GM23338 (cell line): ENCODE measurements at regions not wholly inside any gene's neighbourhood (a gene's known extent, or its start where the extent isn't known, plus 50 kb on each side); places are given as distances from the start of the nearest gene placed in this dataset.

Experiments
- CREB1 ChIP-seq: fragments of 250-450 bp; sonication (Bioruptor Pico); IDR thresholded peaks from 2 replicates; pipeline ENCODE4 v1.5.0; 2020; ENCODE audit warnings: low read depth, mild to moderate bottlenecking, moderate library complexity
- EZH2 ChIP-seq: fragments of 200-600 bp; sonication (generic); IDR thresholded peaks from one replicate; pipeline ENCODE4 v1.8.0; 2017; ENCODE audit warnings: antibody characterized with exemption, mild to moderate bottlenecking, low read depth; ENCODE audit not compliant: unreplicated experiment
- EZH2phosphoT487 ChIP-seq: fragments of 200-600 bp; sonication (generic); IDR thresholded peaks from one replicate; pipeline ENCODE4 v1.8.1; 2018; ENCODE audit warnings: antibody characterized with exemption; ENCODE audit not compliant: unreplicated experiment
- JUNB ChIP-seq: IDR thresholded peaks from one replicate; pipeline ENCODE4 v1.6.1; 2016; ENCODE audit warnings: antibody characterized with exemption; ENCODE audit not compliant: unreplicated experiment
- NANOG ChIP-seq: IDR thresholded peaks from 2 replicates; pipeline ENCODE4 v1.6.1; 2016; ENCODE audit warnings: antibody characterized with exemption, borderline replicate concordance
- POLR2AphosphoS5 ChIP-seq: IDR thresholded peaks from 2 replicates; pipeline ENCODE4 v1.6.1; 2016; ENCODE audit warnings: antibody characterized with exemption, low read depth
- STAT1 ChIP-seq: IDR thresholded peaks from one replicate; pipeline ENCODE4 v1.6.1; 2016; ENCODE audit warnings: antibody characterized with exemption; ENCODE audit not compliant: unreplicated experiment
- ZNF114 ChIP-seq: fragments of 250-450 bp; sonication (Bioruptor Pico); IDR thresholded peaks from 2 replicates; pipeline ENCODE4 v1.5.0; 2020; ENCODE audit warnings: mild to moderate bottlenecking, moderate library complexity
- ZNF331 ChIP-seq: fragments of 250-450 bp; sonication (Bioruptor Pico); IDR thresholded peaks from 2 replicates; pipeline ENCODE4 v1.5.0; 2020; ENCODE audit warnings: low read depth, mild to moderate bottlenecking, moderate library complexity
- TF ChIP-seq, protein P1 (sequence below), 2 experiments: fragments of 200-600 bp in 1 of 2; sonication (generic) in 1 of 2; conservative IDR thresholded peaks; 2 replicates each; pipeline versions ENCODE4 v1.5.1 to v1.6.1; 2016 to 2017; ENCODE audit warnings: antibody characterized with exemption in 2 of 2, low read depth in 2 of 2, mild to moderate bottlenecking in 2 of 2, moderate library complexity in 1 of 2
- TF ChIP-seq, protein P2 (sequence below): IDR thresholded peaks from one replicate; pipeline ENCODE4 v1.6.1; 2018; ENCODE audit warnings: antibody characterized with exemption; ENCODE audit not compliant: unreplicated experiment
- TF ChIP-seq, protein P3 (sequence below): IDR thresholded peaks from 2 replicates; pipeline ENCODE4 v1.6.1; 2016; ENCODE audit warnings: antibody characterized with exemption
- TF ChIP-seq, protein P4 (sequence below): fragments of 250-450 bp; sonication (Bioruptor Pico); IDR thresholded peaks from 2 replicates; pipeline ENCODE4 v1.5.0; 2020; ENCODE audit warnings: mild to moderate bottlenecking, moderate library complexity

DNA sequence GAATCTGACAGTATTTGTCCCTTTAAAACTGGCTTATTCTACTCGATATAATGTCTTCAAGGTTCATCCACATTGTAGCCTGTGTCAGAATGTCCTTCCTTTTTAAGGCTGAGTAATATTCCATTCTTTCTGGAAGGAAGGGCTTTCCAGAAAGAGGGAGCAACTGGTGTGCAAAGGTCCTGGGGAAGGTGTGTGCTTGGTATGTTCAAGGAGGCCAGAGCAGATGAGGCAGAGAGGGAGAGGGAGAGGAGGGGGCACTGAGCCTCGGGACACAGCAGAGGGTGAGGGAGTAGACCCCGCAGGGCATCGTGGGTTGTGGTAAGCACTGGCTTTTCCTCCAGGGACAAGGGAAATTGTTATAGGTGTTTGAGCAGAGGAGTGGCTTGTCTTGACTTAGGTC lies 90.9 kb upstream of the NCOR2 start:
- TF ChIP-seq, protein P1, sequence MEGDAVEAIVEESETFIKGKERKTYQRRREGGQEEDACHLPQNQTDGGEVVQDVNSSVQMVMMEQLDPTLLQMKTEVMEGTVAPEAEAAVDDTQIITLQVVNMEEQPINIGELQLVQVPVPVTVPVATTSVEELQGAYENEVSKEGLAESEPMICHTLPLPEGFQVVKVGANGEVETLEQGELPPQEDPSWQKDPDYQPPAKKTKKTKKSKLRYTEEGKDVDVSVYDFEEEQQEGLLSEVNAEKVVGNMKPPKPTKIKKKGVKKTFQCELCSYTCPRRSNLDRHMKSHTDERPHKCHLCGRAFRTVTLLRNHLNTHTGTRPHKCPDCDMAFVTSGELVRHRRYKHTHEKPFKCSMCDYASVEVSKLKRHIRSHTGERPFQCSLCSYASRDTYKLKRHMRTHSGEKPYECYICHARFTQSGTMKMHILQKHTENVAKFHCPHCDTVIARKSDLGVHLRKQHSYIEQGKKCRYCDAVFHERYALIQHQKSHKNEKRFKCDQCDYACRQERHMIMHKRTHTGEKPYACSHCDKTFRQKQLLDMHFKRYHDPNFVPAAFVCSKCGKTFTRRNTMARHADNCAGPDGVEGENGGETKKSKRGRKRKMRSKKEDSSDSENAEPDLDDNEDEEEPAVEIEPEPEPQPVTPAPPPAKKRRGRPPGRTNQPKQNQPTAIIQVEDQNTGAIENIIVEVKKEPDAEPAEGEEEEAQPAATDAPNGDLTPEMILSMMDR (conservative IDR thresholded peaks at IDR 0.05; ENCODE audit: low read depth in 2 of 2) = no peak
- TF ChIP-seq ZNF331 (CRISPR knock-in tag) = no peak
- TF ChIP-seq POLR2AphosphoS5 = no peak
- no peak for TF ChIP-seq CREB1 (CRISPR knock-in tag)
- TF ChIP-seq, protein P2, sequence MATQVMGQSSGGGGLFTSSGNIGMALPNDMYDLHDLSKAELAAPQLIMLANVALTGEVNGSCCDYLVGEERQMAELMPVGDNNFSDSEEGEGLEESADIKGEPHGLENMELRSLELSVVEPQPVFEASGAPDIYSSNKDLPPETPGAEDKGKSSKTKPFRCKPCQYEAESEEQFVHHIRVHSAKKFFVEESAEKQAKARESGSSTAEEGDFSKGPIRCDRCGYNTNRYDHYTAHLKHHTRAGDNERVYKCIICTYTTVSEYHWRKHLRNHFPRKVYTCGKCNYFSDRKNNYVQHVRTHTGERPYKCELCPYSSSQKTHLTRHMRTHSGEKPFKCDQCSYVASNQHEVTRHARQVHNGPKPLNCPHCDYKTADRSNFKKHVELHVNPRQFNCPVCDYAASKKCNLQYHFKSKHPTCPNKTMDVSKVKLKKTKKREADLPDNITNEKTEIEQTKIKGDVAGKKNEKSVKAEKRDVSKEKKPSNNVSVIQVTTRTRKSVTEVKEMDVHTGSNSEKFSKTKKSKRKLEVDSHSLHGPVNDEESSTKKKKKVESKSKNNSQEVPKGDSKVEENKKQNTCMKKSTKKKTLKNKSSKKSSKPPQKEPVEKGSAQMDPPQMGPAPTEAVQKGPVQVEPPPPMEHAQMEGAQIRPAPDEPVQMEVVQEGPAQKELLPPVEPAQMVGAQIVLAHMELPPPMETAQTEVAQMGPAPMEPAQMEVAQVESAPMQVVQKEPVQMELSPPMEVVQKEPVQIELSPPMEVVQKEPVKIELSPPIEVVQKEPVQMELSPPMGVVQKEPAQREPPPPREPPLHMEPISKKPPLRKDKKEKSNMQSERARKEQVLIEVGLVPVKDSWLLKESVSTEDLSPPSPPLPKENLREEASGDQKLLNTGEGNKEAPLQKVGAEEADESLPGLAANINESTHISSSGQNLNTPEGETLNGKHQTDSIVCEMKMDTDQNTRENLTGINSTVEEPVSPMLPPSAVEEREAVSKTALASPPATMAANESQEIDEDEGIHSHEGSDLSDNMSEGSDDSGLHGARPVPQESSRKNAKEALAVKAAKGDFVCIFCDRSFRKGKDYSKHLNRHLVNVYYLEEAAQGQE = no peak
- TF ChIP-seq, protein P3, sequence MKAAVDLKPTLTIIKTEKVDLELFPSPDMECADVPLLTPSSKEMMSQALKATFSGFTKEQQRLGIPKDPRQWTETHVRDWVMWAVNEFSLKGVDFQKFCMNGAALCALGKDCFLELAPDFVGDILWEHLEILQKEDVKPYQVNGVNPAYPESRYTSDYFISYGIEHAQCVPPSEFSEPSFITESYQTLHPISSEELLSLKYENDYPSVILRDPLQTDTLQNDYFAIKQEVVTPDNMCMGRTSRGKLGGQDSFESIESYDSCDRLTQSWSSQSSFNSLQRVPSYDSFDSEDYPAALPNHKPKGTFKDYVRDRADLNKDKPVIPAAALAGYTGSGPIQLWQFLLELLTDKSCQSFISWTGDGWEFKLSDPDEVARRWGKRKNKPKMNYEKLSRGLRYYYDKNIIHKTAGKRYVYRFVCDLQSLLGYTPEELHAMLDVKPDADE = no peak
- TF ChIP-seq EZH2 = no peak
- TF ChIP-seq STAT1 = no peak
- TF ChIP-seq EZH2phosphoT487 = no peak
- TF ChIP-seq JUNB = no peak
- TF ChIP-seq ZNF114 (CRISPR knock-in tag) = no peak
- no peak for TF ChIP-seq NANOG
- TF ChIP-seq, protein P4, sequence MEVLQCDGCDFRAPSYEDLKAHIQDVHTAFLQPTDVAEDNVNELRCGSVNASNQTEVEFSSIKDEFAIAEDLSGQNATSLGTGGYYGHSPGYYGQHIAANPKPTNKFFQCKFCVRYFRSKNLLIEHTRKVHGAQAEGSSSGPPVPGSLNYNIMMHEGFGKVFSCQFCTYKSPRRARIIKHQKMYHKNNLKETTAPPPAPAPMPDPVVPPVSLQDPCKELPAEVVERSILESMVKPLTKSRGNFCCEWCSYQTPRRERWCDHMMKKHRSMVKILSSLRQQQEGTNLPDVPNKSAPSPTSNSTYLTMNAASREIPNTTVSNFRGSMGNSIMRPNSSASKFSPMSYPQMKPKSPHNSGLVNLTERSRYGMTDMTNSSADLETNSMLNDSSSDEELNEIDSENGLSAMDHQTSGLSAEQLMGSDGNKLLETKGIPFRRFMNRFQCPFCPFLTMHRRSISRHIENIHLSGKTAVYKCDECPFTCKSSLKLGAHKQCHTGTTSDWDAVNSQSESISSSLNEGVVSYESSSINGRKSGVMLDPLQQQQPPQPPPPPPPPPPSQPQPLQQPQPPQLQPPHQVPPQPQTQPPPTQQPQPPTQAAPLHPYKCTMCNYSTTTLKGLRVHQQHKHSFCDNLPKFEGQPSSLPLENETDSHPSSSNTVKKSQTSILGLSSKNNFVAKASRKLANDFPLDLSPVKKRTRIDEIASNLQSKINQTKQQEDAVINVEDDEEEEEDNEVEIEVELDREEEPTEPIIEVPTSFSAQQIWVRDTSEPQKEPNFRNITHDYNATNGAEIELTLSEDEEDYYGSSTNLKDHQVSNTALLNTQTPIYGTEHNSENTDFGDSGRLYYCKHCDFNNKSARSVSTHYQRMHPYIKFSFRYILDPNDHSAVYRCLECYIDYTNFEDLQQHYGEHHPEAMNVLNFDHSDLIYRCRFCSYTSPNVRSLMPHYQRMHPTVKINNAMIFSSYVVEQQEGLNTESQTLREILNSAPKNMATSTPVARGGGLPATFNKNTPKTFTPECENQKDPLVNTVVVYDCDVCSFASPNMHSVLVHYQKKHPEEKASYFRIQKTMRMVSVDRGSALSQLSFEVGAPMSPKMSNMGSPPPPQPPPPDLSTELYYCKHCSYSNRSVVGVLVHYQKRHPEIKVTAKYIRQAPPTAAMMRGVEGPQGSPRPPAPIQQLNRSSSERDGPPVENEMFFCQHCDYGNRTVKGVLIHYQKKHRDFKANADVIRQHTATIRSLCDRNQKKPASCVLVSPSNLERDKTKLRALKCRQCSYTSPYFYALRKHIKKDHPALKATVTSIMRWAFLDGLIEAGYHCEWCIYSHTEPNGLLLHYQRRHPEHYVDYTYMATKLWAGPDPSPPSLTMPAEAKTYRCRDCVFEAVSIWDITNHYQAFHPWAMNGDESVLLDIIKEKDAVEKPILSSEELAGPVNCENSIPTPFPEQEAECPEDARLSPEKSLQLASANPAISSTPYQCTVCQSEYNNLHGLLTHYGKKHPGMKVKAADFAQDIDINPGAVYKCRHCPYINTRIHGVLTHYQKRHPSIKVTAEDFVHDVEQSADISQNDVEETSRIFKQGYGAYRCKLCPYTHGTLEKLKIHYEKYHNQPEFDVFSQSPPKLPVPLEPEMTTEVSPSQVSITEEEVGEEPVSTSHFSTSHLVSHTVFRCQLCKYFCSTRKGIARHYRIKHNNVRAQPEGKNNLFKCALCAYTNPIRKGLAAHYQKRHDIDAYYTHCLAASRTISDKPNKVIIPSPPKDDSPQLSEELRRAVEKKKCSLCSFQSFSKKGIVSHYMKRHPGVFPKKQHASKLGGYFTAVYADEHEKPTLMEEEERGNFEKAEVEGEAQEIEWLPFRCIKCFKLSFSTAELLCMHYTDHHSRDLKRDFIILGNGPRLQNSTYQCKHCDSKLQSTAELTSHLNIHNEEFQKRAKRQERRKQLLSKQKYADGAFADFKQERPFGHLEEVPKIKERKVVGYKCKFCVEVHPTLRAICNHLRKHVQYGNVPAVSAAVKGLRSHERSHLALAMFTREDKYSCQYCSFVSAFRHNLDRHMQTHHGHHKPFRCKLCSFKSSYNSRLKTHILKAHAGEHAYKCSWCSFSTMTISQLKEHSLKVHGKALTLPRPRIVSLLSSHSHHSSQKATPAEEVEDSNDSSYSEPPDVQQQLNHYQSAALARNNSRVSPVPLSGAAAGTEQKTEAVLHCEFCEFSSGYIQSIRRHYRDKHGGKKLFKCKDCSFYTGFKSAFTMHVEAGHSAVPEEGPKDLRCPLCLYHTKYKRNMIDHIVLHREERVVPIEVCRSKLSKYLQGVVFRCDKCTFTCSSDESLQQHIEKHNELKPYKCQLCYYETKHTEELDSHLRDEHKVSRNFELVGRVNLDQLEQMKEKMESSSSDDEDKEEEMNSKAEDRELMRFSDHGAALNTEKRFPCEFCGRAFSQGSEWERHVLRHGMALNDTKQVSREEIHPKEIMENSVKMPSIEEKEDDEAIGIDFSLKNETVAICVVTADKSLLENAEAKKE (CRISPR knock-in tag) = no peak
